ENCODE measurements at regions not wholly inside any gene's neighbourhood (a gene's known extent, or its start where the extent isn't known, plus 50 kb on each side); places are given as distances from the start of the nearest gene placed in this dataset.
"Not testable (repeated sequence)": the region's sequence is repeated elsewhere in the genome, so short reads cannot be mapped to it uniquely, and the experiment has no call there.

- Histone ChIP-seq H3K27ac (no peak overlapping the region), H3K27me3 (no peaks in the 10 kb centered on the region), H3K9ac (no peak overlapping the region), H3K9me3 (no peaks in the 10 kb centered on the region), H3K4me1 (no peaks in the 10 kb centered on the region), H3K4me2 (no peak overlapping the region), H3K4me3 (no peak overlapping the region), H4K20me1 (no peaks in the 10 kb centered on the region), H3K36me3 (no peaks in the 10 kb centered on the region)
- TF ChIP-seq Cebpa-rat (IDR thresholded peaks at IDR 0.05) = no peak; the same call in 1 of the 2 replicates
Measured at GRCh38 chr9:103552712-103553111, 541.4 kb upstream of the SMC2 start.

GRCh38 chr9:103574056-103574455 lies 520.1 kb upstream of the SMC2 start:
- H3K27me3 ChIP-seq = no peaks in the 10 kb centered on the region
- H3K27ac ChIP-seq = no peak overlapping the region
- H3K9me3 ChIP-seq = peaks cover 5% of the 10 kb centered on the region
- H4K20me1 ChIP-seq = no peaks in the 10 kb centered on the region
- no peaks in the 10 kb centered on the region for H3K36me3 ChIP-seq
- no peak overlapping the region for H3K4me3 ChIP-seq
- H3K4me1 ChIP-seq = no peaks in the 10 kb centered on the region
- H3K4me2 ChIP-seq = no peak overlapping the region
- no peak overlapping the region for H3K9ac ChIP-seq
- TF ChIP-seq Cebpa-rat (IDR thresholded peaks at IDR 0.05) = no peak

- Histone ChIP-seq H3K4me1 (no peaks in the 10 kb centered on the region), H3K4me3 (no peak overlapping the region), H3K4me2 (no peak overlapping the region), H3K27me3 (no peaks in the 10 kb centered on the region), H3K9me3 (peaks cover 2% of the 10 kb centered on the region; the same call in 1 of the 2 replicates), H3K9ac (no peak overlapping the region), H4K20me1 (no peaks in the 10 kb centered on the region), H3K36me3 (no peaks in the 10 kb centered on the region), H3K27ac (no peak overlapping the region)
- no peak for TF ChIP-seq Cebpa-rat (IDR thresholded peaks at IDR 0.05)
Measured at GRCh38 chr9:103586721-103587120, 507.4 kb upstream of the SMC2 start.

GRCh38 chr9:103601287-103601686 lies 492.8 kb upstream of the SMC2 start:
- Histone ChIP-seq H3K27ac (no peak overlapping the region), H3K36me3 (no peaks in the 10 kb centered on the region), H3K27me3 (no peaks in the 10 kb centered on the region), H3K4me1 (no peaks in the 10 kb centered on the region), H3K4me2 (no peak overlapping the region), H3K4me3 (no peak overlapping the region), H3K9me3 (peaks cover 7% of the 10 kb centered on the region), H4K20me1 (no peaks in the 10 kb centered on the region), H3K9ac (no peak overlapping the region)
- no peak for TF ChIP-seq Cebpa-rat (IDR thresholded peaks at IDR 0.05)

GRCh38 chr9:103611950-103612349 lies 482.2 kb upstream of the SMC2 start:
- H3K9ac ChIP-seq, H3K9me3 ChIP-seq, H3K4me3 ChIP-seq, H3K27me3 ChIP-seq, H3K27ac ChIP-seq, H3K36me3 ChIP-seq, H4K20me1 ChIP-seq, H3K4me1 ChIP-seq, H3K4me2 ChIP-seq: not testable (repeated sequence)

GRCh38 chr9:103615994-103616393 lies 478.1 kb upstream of the SMC2 start:
- H3K9ac ChIP-seq = no peak overlapping the region
- no peaks in the 10 kb centered on the region for H4K20me1 ChIP-seq
- no peak overlapping the region for H3K27ac ChIP-seq
- H3K27me3 ChIP-seq = no peaks in the 10 kb centered on the region
- no peak overlapping the region for H3K4me3 ChIP-seq
- H3K9me3 ChIP-seq = no peaks in the 10 kb centered on the region
- H3K4me2 ChIP-seq = no peak overlapping the region
- no peaks in the 10 kb centered on the region for H3K4me1 ChIP-seq
- H3K36me3 ChIP-seq = no peaks in the 10 kb centered on the region
- TF ChIP-seq Cebpa-rat (IDR thresholded peaks at IDR 0.05) = no peak

GRCh38 chr9:103617046-103617445 lies 477.1 kb upstream of the SMC2 start:
- Histone ChIP-seq H3K4me1 (no peaks in the 10 kb centered on the region), H3K27ac (no peak overlapping the region), H3K27me3 (no peaks in the 10 kb centered on the region), H3K9ac (no peak overlapping the region), H3K4me3 (no peak overlapping the region), H4K20me1 (no peaks in the 10 kb centered on the region), H3K4me2 (no peak overlapping the region), H3K9me3 (no peaks in the 10 kb centered on the region), H3K36me3 (no peaks in the 10 kb centered on the region)
- TF ChIP-seq Cebpa-rat (IDR thresholded peaks at IDR 0.05) = no peak

GRCh38 chr9:103625161-103625804 lies 468.8 kb upstream of the SMC2 start:
- no peaks in the 10 kb centered on the region for H3K4me1 ChIP-seq
- H3K9ac ChIP-seq = no peak overlapping the region
- H3K36me3 ChIP-seq = no peaks in the 10 kb centered on the region
- no peaks in the 10 kb centered on the region for H3K9me3 ChIP-seq
- H3K4me2 ChIP-seq = no peak overlapping the region
- H3K27ac ChIP-seq = no peak overlapping the region
- no peak for TF ChIP-seq Cebpa-rat (IDR thresholded peaks at IDR 0.05)
- no peak overlapping the region for H3K4me3 ChIP-seq
- no peaks in the 10 kb centered on the region for H3K27me3 ChIP-seq
- H4K20me1 ChIP-seq = no peaks in the 10 kb centered on the region

- Histone ChIP-seq H3K4me2 (no peak overlapping the region), H4K20me1 (no peaks in the 10 kb centered on the region), H3K4me1 (no peaks in the 10 kb centered on the region), H3K9me3 (no peaks in the 10 kb centered on the region), H3K27me3 (no peaks in the 10 kb centered on the region), H3K36me3 (no peaks in the 10 kb centered on the region), H3K27ac (no peak overlapping the region), H3K4me3 (no peak overlapping the region), H3K9ac (no peak overlapping the region)
- TF ChIP-seq Cebpa-rat (IDR thresholded peaks at IDR 0.05) = no peak
Measured at GRCh38 chr9:103627731-103628130, 466.4 kb upstream of the SMC2 start.

- Histone ChIP-seq H3K4me2 (no peak overlapping the region), H3K4me3 (no peak overlapping the region), H3K36me3 (no peaks in the 10 kb centered on the region), H3K27ac (no peak overlapping the region), H3K4me1 (0 out of 2 replicates have a peak, but pooled peaks cover 5% of the 10 kb centered on the region), H3K27me3 (no peaks in the 10 kb centered on the region), H4K20me1 (no peaks in the 10 kb centered on the region), H3K9ac (no peak overlapping the region), H3K9me3 (no peaks in the 10 kb centered on the region)
- no peak for TF ChIP-seq Cebpa-rat (IDR thresholded peaks at IDR 0.05)
Measured at GRCh38 chr9:103649086-103649485, 445.0 kb upstream of the SMC2 start.

GRCh38 chr9:103658156-103658555 lies 436.0 kb upstream of the SMC2 start:
- no peaks in the 10 kb centered on the region for H3K36me3 ChIP-seq
- H3K4me3 ChIP-seq = no peak overlapping the region
- no peaks in the 10 kb centered on the region for H3K27me3 ChIP-seq
- peaks cover 16% of the 10 kb centered on the region for H3K9me3 ChIP-seq
- H3K4me1 ChIP-seq = peaks cover 5% of the 10 kb centered on the region; the same call in 1 of the 2 replicates
- H3K27ac ChIP-seq = no peak overlapping the region
- H3K4me2 ChIP-seq = no peak overlapping the region
- no peaks in the 10 kb centered on the region for H4K20me1 ChIP-seq
- no peak overlapping the region for H3K9ac ChIP-seq
- no peak for TF ChIP-seq Cebpa-rat (IDR thresholded peaks at IDR 0.05)

Data from BLaER1 (cell line).